ENCODE measurements at regions not wholly inside any gene's neighbourhood (a gene's known extent, or its start where the extent isn't known, plus 50 kb on each side); places are given as distances from the start of the nearest gene placed in this dataset.

DNA sequence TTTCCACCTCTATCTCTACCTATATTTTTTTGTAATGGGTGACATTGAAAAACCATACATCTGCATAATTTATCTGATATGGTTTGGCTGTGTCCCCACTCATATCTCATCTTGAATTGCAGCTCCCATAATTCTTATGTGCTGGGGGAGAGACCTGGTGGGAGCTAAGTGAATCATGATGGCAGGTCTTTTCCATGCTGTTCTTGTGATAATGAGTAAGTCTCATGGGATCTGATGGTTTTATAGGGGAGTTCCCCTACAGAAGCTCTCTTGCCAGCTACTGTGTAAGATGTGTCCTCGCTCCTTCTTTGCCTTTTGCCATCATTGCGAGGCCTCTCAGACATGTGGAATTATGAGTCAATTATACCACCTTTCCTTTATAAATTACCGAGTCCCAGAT, 551.0 kb upstream of the ANO5 start:
- no peak for TF ChIP-seq ARNTL (CRISPR knock-in tag; IDR thresholded peaks at IDR 0.05; ENCODE audit: borderline replicate concordance, low read depth)
- no peak for ATAC-seq

DNA sequence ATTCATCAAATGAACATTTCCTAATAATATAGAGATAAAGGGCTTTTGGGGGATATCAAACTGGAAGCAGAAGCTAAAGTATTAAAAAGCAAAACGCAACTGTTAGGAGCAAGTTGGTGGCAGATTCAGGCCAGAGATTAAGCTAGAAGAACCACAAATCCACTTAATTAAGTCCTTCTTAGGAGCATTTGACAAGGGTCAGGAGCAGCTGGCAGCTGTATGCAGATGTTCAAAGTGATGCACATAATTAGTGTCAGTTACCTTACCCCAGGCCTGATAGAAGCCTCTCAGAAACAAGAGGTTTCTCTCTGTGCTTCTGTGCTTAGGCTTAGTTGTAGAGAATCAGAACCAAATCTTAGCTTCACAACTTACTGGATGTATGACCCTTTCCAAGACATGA, 546.5 kb upstream of the ANO5 start:
- no peak for ATAC-seq

DNA sequence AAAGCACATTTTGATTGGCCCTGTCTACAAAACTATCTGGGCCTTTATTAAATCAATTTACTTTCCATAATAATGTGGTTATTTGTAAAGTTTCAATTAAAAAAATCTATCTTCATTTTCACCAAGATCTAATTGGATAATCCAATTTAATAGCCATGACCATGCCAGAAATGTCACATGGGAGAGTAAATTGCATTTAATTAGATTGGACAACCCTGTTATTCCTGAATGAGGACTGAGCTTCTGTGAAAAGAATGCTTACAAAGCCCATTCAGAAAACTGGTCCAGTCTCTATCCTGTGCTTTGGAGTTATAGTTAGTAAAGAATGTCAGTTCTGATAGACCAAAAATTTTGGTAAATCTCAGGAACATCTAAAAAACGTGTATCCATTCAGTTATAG, 541.9 kb upstream of the ANO5 start:
- ATAC-seq = no peak
- TF ChIP-seq CSDC2 (CRISPR knock-in tag; IDR thresholded peaks at IDR 0.05) (no peak), ZC3H10 (CRISPR knock-in tag; IDR thresholded peaks at IDR 0.05) (no peak), ZNF565 (CRISPR knock-in tag; conservative IDR thresholded peaks at IDR 0.05; ENCODE audit: low read depth) (no peak), ZNF8 (CRISPR knock-in tag; IDR thresholded peaks at IDR 0.05) (no peak), TCF4 (CRISPR knock-in tag; IDR thresholded peaks at IDR 0.05; ENCODE audit: borderline replicate concordance) (no peak), ISL1 (CRISPR knock-in tag; IDR thresholded peaks at IDR 0.05) (no peak), ARNTL (CRISPR knock-in tag; IDR thresholded peaks at IDR 0.05; ENCODE audit: borderline replicate concordance, low read depth) (no peak), ZNF70 (CRISPR knock-in tag; IDR thresholded peaks at IDR 0.05) (no peak), TOX (CRISPR knock-in tag; IDR thresholded peaks at IDR 0.05; ENCODE audit: borderline replicate concordance) (no peak), SNAI2 (CRISPR knock-in tag; IDR thresholded peaks at IDR 0.05) (no peak), OSR1 (CRISPR knock-in tag; IDR thresholded peaks at IDR 0.05) (no peak), BACH2 (CRISPR knock-in tag; IDR thresholded peaks at IDR 0.05; ENCODE audit: borderline replicate concordance) (no peak)
- TF ChIP-seq, protein P1, sequence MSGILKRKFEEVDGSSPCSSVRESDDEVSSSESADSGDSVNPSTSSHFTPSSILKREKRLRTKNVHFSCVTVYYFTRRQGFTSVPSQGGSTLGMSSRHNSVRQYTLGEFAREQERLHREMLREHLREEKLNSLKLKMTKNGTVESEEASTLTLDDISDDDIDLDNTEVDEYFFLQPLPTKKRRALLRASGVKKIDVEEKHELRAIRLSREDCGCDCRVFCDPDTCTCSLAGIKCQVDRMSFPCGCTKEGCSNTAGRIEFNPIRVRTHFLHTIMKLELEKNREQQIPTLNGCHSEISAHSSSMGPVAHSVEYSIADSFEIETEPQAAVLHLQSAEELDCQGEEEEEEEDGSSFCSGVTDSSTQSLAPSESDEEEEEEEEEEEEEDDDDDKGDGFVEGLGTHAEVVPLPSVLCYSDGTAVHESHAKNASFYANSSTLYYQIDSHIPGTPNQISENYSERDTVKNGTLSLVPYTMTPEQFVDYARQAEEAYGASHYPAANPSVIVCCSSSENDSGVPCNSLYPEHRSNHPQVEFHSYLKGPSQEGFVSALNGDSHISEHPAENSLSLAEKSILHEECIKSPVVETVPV (CRISPR knock-in tag; IDR thresholded peaks at IDR 0.05) = no peak
- TF ChIP-seq, protein P2, sequence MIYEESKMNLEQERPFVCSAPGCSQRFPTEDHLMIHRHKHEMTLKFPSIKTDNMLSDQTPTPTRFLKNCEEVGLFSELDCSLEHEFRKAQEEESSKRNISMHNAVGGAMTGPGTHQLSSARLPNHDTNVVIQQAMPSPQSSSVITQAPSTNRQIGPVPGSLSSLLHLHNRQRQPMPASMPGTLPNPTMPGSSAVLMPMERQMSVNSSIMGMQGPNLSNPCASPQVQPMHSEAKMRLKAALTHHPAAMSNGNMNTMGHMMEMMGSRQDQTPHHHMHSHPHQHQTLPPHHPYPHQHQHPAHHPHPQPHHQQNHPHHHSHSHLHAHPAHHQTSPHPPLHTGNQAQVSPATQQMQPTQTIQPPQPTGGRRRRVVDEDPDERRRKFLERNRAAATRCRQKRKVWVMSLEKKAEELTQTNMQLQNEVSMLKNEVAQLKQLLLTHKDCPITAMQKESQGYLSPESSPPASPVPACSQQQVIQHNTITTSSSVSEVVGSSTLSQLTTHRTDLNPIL (CRISPR knock-in tag; IDR thresholded peaks at IDR 0.05; ENCODE audit: low read depth) = no peak
- TF ChIP-seq, protein P3, sequence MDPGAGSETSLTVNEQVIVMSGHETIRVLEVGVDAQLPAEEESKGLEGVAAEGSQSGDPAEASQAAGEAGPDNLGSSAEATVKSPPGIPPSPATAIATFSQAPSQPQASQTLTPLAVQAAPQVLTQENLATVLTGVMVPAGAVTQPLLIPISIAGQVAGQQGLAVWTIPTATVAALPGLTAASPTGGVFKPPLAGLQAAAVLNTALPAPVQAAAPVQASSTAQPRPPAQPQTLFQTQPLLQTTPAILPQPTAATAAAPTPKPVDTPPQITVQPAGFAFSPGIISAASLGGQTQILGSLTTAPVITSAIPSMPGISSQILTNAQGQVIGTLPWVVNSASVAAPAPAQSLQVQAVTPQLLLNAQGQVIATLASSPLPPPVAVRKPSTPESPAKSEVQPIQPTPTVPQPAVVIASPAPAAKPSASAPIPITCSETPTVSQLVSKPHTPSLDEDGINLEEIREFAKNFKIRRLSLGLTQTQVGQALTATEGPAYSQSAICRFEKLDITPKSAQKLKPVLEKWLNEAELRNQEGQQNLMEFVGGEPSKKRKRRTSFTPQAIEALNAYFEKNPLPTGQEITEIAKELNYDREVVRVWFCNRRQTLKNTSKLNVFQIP (CRISPR knock-in tag; IDR thresholded peaks at IDR 0.05; ENCODE audit: borderline replicate concordance, low read depth) = no peak
- TF ChIP-seq, protein P4, sequence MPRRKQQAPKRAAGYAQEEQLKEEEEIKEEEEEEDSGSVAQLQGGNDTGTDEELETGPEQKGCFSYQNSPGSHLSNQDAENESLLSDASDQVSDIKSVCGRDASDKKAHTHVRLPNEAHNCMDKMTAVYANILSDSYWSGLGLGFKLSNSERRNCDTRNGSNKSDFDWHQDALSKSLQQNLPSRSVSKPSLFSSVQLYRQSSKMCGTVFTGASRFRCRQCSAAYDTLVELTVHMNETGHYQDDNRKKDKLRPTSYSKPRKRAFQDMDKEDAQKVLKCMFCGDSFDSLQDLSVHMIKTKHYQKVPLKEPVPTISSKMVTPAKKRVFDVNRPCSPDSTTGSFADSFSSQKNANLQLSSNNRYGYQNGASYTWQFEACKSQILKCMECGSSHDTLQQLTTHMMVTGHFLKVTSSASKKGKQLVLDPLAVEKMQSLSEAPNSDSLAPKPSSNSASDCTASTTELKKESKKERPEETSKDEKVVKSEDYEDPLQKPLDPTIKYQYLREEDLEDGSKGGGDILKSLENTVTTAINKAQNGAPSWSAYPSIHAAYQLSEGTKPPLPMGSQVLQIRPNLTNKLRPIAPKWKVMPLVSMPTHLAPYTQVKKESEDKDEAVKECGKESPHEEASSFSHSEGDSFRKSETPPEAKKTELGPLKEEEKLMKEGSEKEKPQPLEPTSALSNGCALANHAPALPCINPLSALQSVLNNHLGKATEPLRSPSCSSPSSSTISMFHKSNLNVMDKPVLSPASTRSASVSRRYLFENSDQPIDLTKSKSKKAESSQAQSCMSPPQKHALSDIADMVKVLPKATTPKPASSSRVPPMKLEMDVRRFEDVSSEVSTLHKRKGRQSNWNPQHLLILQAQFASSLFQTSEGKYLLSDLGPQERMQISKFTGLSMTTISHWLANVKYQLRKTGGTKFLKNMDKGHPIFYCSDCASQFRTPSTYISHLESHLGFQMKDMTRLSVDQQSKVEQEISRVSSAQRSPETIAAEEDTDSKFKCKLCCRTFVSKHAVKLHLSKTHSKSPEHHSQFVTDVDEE (CRISPR knock-in tag; IDR thresholded peaks at IDR 0.05) = no peak
- TF ChIP-seq, protein P5, sequence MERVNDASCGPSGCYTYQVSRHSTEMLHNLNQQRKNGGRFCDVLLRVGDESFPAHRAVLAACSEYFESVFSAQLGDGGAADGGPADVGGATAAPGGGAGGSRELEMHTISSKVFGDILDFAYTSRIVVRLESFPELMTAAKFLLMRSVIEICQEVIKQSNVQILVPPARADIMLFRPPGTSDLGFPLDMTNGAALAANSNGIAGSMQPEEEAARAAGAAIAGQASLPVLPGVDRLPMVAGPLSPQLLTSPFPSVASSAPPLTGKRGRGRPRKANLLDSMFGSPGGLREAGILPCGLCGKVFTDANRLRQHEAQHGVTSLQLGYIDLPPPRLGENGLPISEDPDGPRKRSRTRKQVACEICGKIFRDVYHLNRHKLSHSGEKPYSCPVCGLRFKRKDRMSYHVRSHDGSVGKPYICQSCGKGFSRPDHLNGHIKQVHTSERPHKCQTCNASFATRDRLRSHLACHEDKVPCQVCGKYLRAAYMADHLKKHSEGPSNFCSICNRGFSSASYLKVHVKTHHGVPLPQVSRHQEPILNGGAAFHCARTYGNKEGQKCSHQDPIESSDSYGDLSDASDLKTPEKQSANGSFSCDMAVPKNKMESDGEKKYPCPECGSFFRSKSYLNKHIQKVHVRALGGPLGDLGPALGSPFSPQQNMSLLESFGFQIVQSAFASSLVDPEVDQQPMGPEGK (CRISPR knock-in tag; IDR thresholded peaks at IDR 0.05; ENCODE audit: borderline replicate concordance) = no peak

More for the DNA sequence above, 546.5 kb upstream of the ANO5 start:
- no peak for TF ChIP-seq GLIS3 (CRISPR knock-in tag; IDR thresholded peaks at IDR 0.05)
- TF ChIP-seq PPARA (CRISPR knock-in tag; IDR thresholded peaks at IDR 0.05; ENCODE audit: borderline replicate concordance) = no peak
- TF ChIP-seq ZFP30 (CRISPR knock-in tag; IDR thresholded peaks at IDR 0.05) = no peak

DNA sequence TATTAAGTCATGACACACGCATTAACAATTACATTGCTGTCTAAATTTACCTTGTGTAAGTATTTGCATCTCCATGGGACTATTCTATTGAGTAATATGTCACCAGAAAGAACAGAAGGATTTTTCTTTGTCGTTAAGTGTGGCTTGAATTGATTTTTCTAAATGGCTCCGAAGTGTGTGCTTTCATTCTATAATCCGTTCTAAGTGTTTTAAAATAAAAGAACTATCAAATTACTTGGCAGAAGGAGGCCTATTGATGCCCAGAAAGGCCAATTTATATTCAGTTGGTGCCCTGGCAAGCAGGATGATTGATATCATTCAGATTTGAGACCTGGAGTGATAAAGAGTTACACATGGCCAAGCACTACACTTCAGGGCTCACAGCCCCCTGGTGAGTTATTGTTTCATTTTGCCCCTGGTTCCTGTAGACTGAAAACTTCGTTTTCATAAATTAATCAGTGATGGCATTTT, 538.9 kb upstream of the ANO5 start:
- TF ChIP-seq PPARA (CRISPR knock-in tag; IDR thresholded peaks at IDR 0.05; ENCODE audit: borderline replicate concordance) (no peak), ZNF8 (CRISPR knock-in tag; IDR thresholded peaks at IDR 0.05) (no peak), OSR1 (CRISPR knock-in tag; IDR thresholded peaks at IDR 0.05) (no peak)
- no peak for ATAC-seq
